Neural progenitor cell (in vitro differentiated cells): ENCODE measurements at regions not wholly inside any gene's neighbourhood (a gene's known extent, or its start where the extent isn't known, plus 50 kb on each side); places are given as distances from the start of the nearest gene placed in this dataset.

Experiments used
- DNase-seq: peaks from one replicate; pipeline ENCODE4 v3.0.0-alpha.2; 2016; ENCODE audit warnings: low spot score
- H2AFZ ChIP-seq: fragments of 200-600 bp; sonication (generic); replicated peaks from 2 replicates; pipeline ENCODE4 v1.6.1; 2016; ENCODE audit warnings: antibody characterized with exemption
- H3F3A ChIP-seq: fragments of 200-600 bp; sonication (generic); 2 replicates; pipeline ENCODE4 v1.6.1; 2016; ENCODE audit warnings: antibody characterized with exemption, low read depth
- H3K27ac ChIP-seq: fragments of 200-600 bp; sonication (generic); 2 replicates; pipeline ENCODE4 v1.5.1; 2016; ENCODE audit warnings: mild to moderate bottlenecking
- H3K27me3 ChIP-seq: fragments of 200-600 bp; sonication (generic); 2 replicates; pipeline ENCODE4 v1.6.1; 2016; ENCODE audit warnings: mild to moderate bottlenecking, moderate library complexity
- H3K36me3 ChIP-seq: fragments of 200-600 bp; sonication (generic); 2 replicates; pipeline ENCODE4 v1.5.1; 2016
- H3K4me1 ChIP-seq: fragments of 200-600 bp; sonication (generic); 2 replicates; pipeline ENCODE4 v1.6.1; 2016; ENCODE audit warnings: mixed run types
- H3K4me2 ChIP-seq: fragments of 200-600 bp; sonication (generic); 2 replicates; pipeline ENCODE4 v1.6.1; 2016
- H3K4me3 ChIP-seq: fragments of 200-600 bp; sonication (generic); 2 replicates; pipeline ENCODE4 v1.5.1; 2016
- H3K79me2 ChIP-seq: fragments of 200-600 bp; sonication (generic); 2 replicates; pipeline ENCODE4 v1.6.1; 2016; ENCODE audit warnings: low read depth
- H3K9ac ChIP-seq: fragments of 200-600 bp; sonication (generic); 2 replicates; pipeline ENCODE4 v1.6.1; 2016
- H3K9me3 ChIP-seq: fragments of 200-600 bp; sonication (generic); 2 replicates; pipeline ENCODE4 v1.5.1; 2016; ENCODE audit warnings: low read depth
- H4K20me1 ChIP-seq: fragments of 200-600 bp; sonication (generic); 2 replicates; pipeline ENCODE4 v1.6.1; 2016; ENCODE audit warnings: low read depth
- H3K27ac Mint-ChIP-seq: 3 replicates; pipeline ENCODE4 v1.8.0; 2021; ENCODE audit warnings: mixed read lengths
- H3K27me3 Mint-ChIP-seq: 2 replicates; pipeline ENCODE4 v1.8.0; 2022; ENCODE audit warnings: low read depth, mild to moderate bottlenecking, inconsistent platforms, moderate library complexity, mixed read lengths; ENCODE audit not compliant: insufficient read depth
- H3K36me3 Mint-ChIP-seq: 3 replicates; pipeline ENCODE4 v1.8.0; 2021; ENCODE audit warnings: mixed read lengths
- H3K4me1 Mint-ChIP-seq: 3 replicates; pipeline ENCODE4 v1.8.0; 2021; ENCODE audit warnings: mixed read lengths
- H3K4me3 Mint-ChIP-seq: 3 replicates; pipeline ENCODE4 v1.8.0; 2021; ENCODE audit warnings: mild to moderate bottlenecking, moderate library complexity, mixed read lengths
- H3K9me3 Mint-ChIP-seq: 3 replicates; pipeline ENCODE4 v1.8.0; 2020; ENCODE audit warnings: mixed read lengths
- CTCF ChIP-seq: fragments of 200-600 bp; sonication (generic); IDR thresholded peaks from 2 replicates; pipeline ENCODE4 v1.5.1; 2017; ENCODE audit warnings: antibody characterized with exemption, mild to moderate bottlenecking
- EZH2 ChIP-seq: fragments of 200-600 bp; sonication (generic); IDR thresholded peaks from 2 replicates; pipeline ENCODE4 v1.6.1; 2017; ENCODE audit warnings: antibody characterized with exemption, mild to moderate bottlenecking, moderate library complexity
- EZH2phosphoT487 ChIP-seq: fragments of 200-600 bp; sonication (generic); IDR thresholded peaks from 2 replicates; pipeline ENCODE4 v1.6.1; 2017; ENCODE audit warnings: antibody characterized with exemption

- Histone ChIP-seq H3K4me1 (no peaks in the 10 kb centered on the region), H3K9me3 (no peaks in the 10 kb centered on the region), H3K4me3 (no peak overlapping the region), H3K4me2 (no peak overlapping the region), H2AFZ (no peak overlapping the region), H3K36me3 (no peaks in the 10 kb centered on the region), H4K20me1 (no peaks in the 10 kb centered on the region), H3F3A (no peaks in the 10 kb centered on the region), H3K9ac (no peak overlapping the region), H3K27ac (no peak overlapping the region), H3K27me3 (no peaks in the 10 kb centered on the region), H3K79me2 (no peaks in the 10 kb centered on the region)
- no peaks in the 10 kb centered on the region for H3K27me3 Mint-ChIP-seq
- no peaks in the 10 kb centered on the region for H3K36me3 Mint-ChIP-seq
- DNase-seq = no peak
- no peak for TF ChIP-seq CTCF
- TF ChIP-seq EZH2phosphoT487 = no peak
- TF ChIP-seq EZH2 = no peak
- H3K27ac Mint-ChIP-seq = no peak overlapping the region
- H3K4me3 Mint-ChIP-seq = no peak overlapping the region
- H3K4me1 Mint-ChIP-seq = peaks cover 17% of the 10 kb centered on the region
- no peaks in the 10 kb centered on the region for H3K9me3 Mint-ChIP-seq
Measured at GRCh38 chr5:39816156-39816845, 391.5 kb upstream of the DAB2 start.

- H4K20me1 ChIP-seq = no peaks in the 10 kb centered on the region
- no peaks in the 10 kb centered on the region for H3K4me1 ChIP-seq
- Mint-ChIP-seq H3K27ac (no peak overlapping the region), H3K4me1 (peaks cover 17% of the 10 kb centered on the region), H3K36me3 (no peaks in the 10 kb centered on the region), H3K4me3 (no peak overlapping the region), H3K9me3 (no peaks in the 10 kb centered on the region), H3K27me3 (no peaks in the 10 kb centered on the region)
- H3K27ac ChIP-seq = no peak overlapping the region
- H3K79me2 ChIP-seq = no peaks in the 10 kb centered on the region
- TF ChIP-seq EZH2 (no peak), CTCF (no peak), EZH2phosphoT487 (no peak)
- no peak overlapping the region for H3K9ac ChIP-seq
- no peak overlapping the region for H3K4me2 ChIP-seq
- DNase-seq = no peak
- no peaks in the 10 kb centered on the region for H3K36me3 ChIP-seq
- no peaks in the 10 kb centered on the region for H3F3A ChIP-seq
- no peak overlapping the region for H2AFZ ChIP-seq
- no peak overlapping the region for H3K4me3 ChIP-seq
- H3K9me3 ChIP-seq = no peaks in the 10 kb centered on the region
- H3K27me3 ChIP-seq = no peaks in the 10 kb centered on the region
Measured at GRCh38 chr5:39815711-39816110, 390.9 kb upstream of the DAB2 start.

GRCh38 chr5:39811381-39811780 is 386.6 kb upstream of the DAB2 start:
- Mint-ChIP-seq H3K27ac (no peak overlapping the region), H3K27me3 (no peaks in the 10 kb centered on the region), H3K9me3 (no peaks in the 10 kb centered on the region), H3K4me3 (no peak overlapping the region), H3K4me1 (peaks cover 11% of the 10 kb centered on the region), H3K36me3 (no peaks in the 10 kb centered on the region)
- no peaks in the 10 kb centered on the region for H3F3A ChIP-seq
- no peaks in the 10 kb centered on the region for H4K20me1 ChIP-seq
- H3K79me2 ChIP-seq = no peaks in the 10 kb centered on the region
- H3K27me3 ChIP-seq = no peaks in the 10 kb centered on the region
- H3K4me2 ChIP-seq = no peak overlapping the region
- no peak overlapping the region for H3K9ac ChIP-seq
- no peaks in the 10 kb centered on the region for H3K9me3 ChIP-seq
- peak overlapping the region; percentile 18 for H2AFZ ChIP-seq
- no peak overlapping the region for H3K27ac ChIP-seq
- DNase-seq = no peak
- no peaks in the 10 kb centered on the region for H3K36me3 ChIP-seq
- H3K4me3 ChIP-seq = no peak overlapping the region
- no peaks in the 10 kb centered on the region for H3K4me1 ChIP-seq
- no peak for TF ChIP-seq CTCF
- no peak for TF ChIP-seq EZH2phosphoT487
- no peak for TF ChIP-seq EZH2
